GM23248 (cell line): ENCODE measurements at regions not wholly inside any gene's neighbourhood (a gene's known extent, or its start where the extent isn't known, plus 50 kb on each side); places are given as distances from the start of the nearest gene placed in this dataset.

ENCODE experiments used
- DNase-seq: peaks from one replicate; pipeline ENCODE4 v3.0.0-alpha.2; 2015
- H2AFZ ChIP-seq: fragments of 200-600 bp; sonication (generic); 2 replicates; pipeline ENCODE4 v1.6.1; 2016; ENCODE audit warnings: antibody characterized with exemption
- H3F3A ChIP-seq: fragments of 200-600 bp; sonication (generic); 2 replicates; pipeline ENCODE4 v1.6.1; 2016; ENCODE audit warnings: mild to moderate bottlenecking, antibody characterized with exemption, mixed run types; ENCODE audit not compliant: insufficient read depth
- H3K27ac ChIP-seq: fragments of 200-600 bp; sonication (generic); 2 replicates; pipeline ENCODE4 v1.5.1; 2016; ENCODE audit warnings: mild to moderate bottlenecking
- H3K27me3 ChIP-seq: fragments of 200-600 bp; sonication (generic); replicated peaks from 2 replicates; pipeline ENCODE4 v1.6.1; 2016; ENCODE audit warnings: mild to moderate bottlenecking; ENCODE audit not compliant: insufficient read depth
- H3K36me3 ChIP-seq: fragments of 200-600 bp; sonication (generic); 2 replicates; pipeline ENCODE4 v1.6.1; 2016; ENCODE audit warnings: low read depth, mild to moderate bottlenecking
- H3K4me1 ChIP-seq: fragments of 200-600 bp; sonication (generic); 2 replicates; pipeline ENCODE4 v1.6.1; 2016; ENCODE audit warnings: mild to moderate bottlenecking; ENCODE audit not compliant: insufficient read depth
- H3K4me2 ChIP-seq: fragments of 200-600 bp; sonication (generic); one replicate; pipeline ENCODE4 v1.6.1; 2016; ENCODE audit warnings: mild to moderate bottlenecking; ENCODE audit not compliant: unreplicated experiment
- H3K4me3 ChIP-seq: fragments of 200-600 bp; sonication (generic); 2 replicates; pipeline ENCODE4 v1.5.1; 2016; ENCODE audit warnings: mild to moderate bottlenecking
- H3K79me2 ChIP-seq: fragments of 200-600 bp; sonication (generic); 2 replicates; pipeline ENCODE4 v1.6.1; 2016; ENCODE audit warnings: mild to moderate bottlenecking; ENCODE audit not compliant: insufficient read depth
- H3K9ac ChIP-seq: fragments of 200-600 bp; sonication (generic); 2 replicates; pipeline ENCODE4 v1.6.1; 2016; ENCODE audit warnings: mild to moderate bottlenecking
- H3K9me2 ChIP-seq: fragments of 200-600 bp; sonication (generic); 2 replicates; pipeline ENCODE4 v1.6.1; 2016; ENCODE audit warnings: mixed run types, mild to moderate bottlenecking, moderate library complexity; ENCODE audit not compliant: insufficient read depth
- H3K9me3 ChIP-seq: fragments of 200-600 bp; sonication (generic); one replicate; pipeline ENCODE4 v1.6.1; 2017; ENCODE audit warnings: low read depth
- H4K20me1 ChIP-seq: fragments of 200-600 bp; sonication (generic); 2 replicates; pipeline ENCODE4 v1.6.0; 2016; ENCODE audit not compliant: insufficient read depth
- EZH2 ChIP-seq: fragments of 200-600 bp; sonication (generic); IDR thresholded peaks from 2 replicates; pipeline ENCODE4 v1.6.1; 2018; ENCODE audit warnings: antibody characterized with exemption, mild to moderate bottlenecking; ENCODE audit not compliant: insufficient read depth, poor library complexity, severe bottlenecking
- EZH2phosphoT487 ChIP-seq: fragments of 200-600 bp; sonication (generic); IDR thresholded peaks from 2 replicates; pipeline ENCODE4 v1.6.1; 2018; ENCODE audit warnings: antibody characterized with exemption, moderate library complexity, mild to moderate bottlenecking, low read depth; ENCODE audit not compliant: insufficient read depth
- WGBS, 2 experiments: methylation state at CpG; one replicate each; pipeline ENCODE4 v1.1.6; 2015 to 2017; ENCODE audit warnings: low lambda C conversion rate in 2 of 2, low coverage in 1 of 2; ENCODE audit errors: missing lambda C conversion rate in 2 of 2; 5-methylcytosine and 5-hydroxymethylcytosine counted together
- in situ Hi-C: fragments of 300-500 bp; cut with MboI; formaldehyde crosslinking; loops from 2 replicates; pipeline ENCODE4 v1.15.0; 2020

GRCh38 chr10:28354511-28354910 lies 51.6 kb upstream of the MPP7 start:
- no peaks in the 10 kb centered on the region for H3K9me3 ChIP-seq
- in situ Hi-C loops = no loop called here
- TF ChIP-seq EZH2 = no peak
- no peak for TF ChIP-seq EZH2phosphoT487
- H3K79me2 ChIP-seq = no peaks in the 10 kb centered on the region
- H3K4me1 ChIP-seq = no peaks in the 10 kb centered on the region
- no peaks in the 10 kb centered on the region for H4K20me1 ChIP-seq
- DNase-seq = no peak
- H3F3A ChIP-seq = no peaks in the 10 kb centered on the region
- no peak overlapping the region for H3K4me3 ChIP-seq
- H2AFZ ChIP-seq = no peak overlapping the region
- no peak overlapping the region for H3K27ac ChIP-seq
- no peaks in the 10 kb centered on the region for H3K36me3 ChIP-seq
- no peak overlapping the region for H3K9ac ChIP-seq
- H3K27me3 ChIP-seq = peaks cover 17% of the 10 kb centered on the region
- no peaks in the 10 kb centered on the region for H3K9me2 ChIP-seq
- no peak overlapping the region for H3K4me2 ChIP-seq
- 25 to 37% methylated on average over 4 of the region's 4 CpGs for WGBS, 2 experiments

- H3K9me3 ChIP-seq = no peaks in the 10 kb centered on the region
- no peaks in the 10 kb centered on the region for H4K20me1 ChIP-seq
- no peak overlapping the region for H2AFZ ChIP-seq
- in situ Hi-C loops = no loop called here
- no peaks in the 10 kb centered on the region for H3K9me2 ChIP-seq
- H3K4me3 ChIP-seq = no peak overlapping the region
- H3K4me2 ChIP-seq = no peak overlapping the region
- no peak overlapping the region for H3K9ac ChIP-seq
- H3K27ac ChIP-seq = no peak overlapping the region
- H3K27me3 ChIP-seq = peaks cover 17% of the 10 kb centered on the region
- TF ChIP-seq EZH2phosphoT487 (no peak), EZH2 (no peak)
- WGBS, 2 experiments = 49 to 57% methylated on average over 2 of the region's 2 CpGs
- H3K4me1 ChIP-seq = no peaks in the 10 kb centered on the region
- no peaks in the 10 kb centered on the region for H3K79me2 ChIP-seq
- H3F3A ChIP-seq = no peaks in the 10 kb centered on the region
- no peaks in the 10 kb centered on the region for H3K36me3 ChIP-seq
- DNase-seq = no peak
Measured at GRCh38 chr10:28355376-28355775, 52.5 kb upstream of the MPP7 start.

GRCh38 chr10:28359334-28359733 lies 56.5 kb upstream of the MPP7 start:
- peaks cover 11% of the 10 kb centered on the region for H3K27me3 ChIP-seq
- H2AFZ ChIP-seq = no peak overlapping the region
- WGBS, 2 experiments = 63 to 74% methylated on average over 3 of the region's 3 CpGs
- in situ Hi-C loops = no loop called here
- H3K4me3 ChIP-seq = no peak overlapping the region
- H3K9me2 ChIP-seq = no peaks in the 10 kb centered on the region
- no peaks in the 10 kb centered on the region for H3K4me1 ChIP-seq
- no peaks in the 10 kb centered on the region for H4K20me1 ChIP-seq
- H3K27ac ChIP-seq = no peak overlapping the region
- DNase-seq = no peak
- no peak overlapping the region for H3K9ac ChIP-seq
- no peaks in the 10 kb centered on the region for H3F3A ChIP-seq
- no peaks in the 10 kb centered on the region for H3K79me2 ChIP-seq
- no peaks in the 10 kb centered on the region for H3K36me3 ChIP-seq
- H3K9me3 ChIP-seq = no peaks in the 10 kb centered on the region
- H3K4me2 ChIP-seq = no peak overlapping the region
- TF ChIP-seq EZH2phosphoT487 (no peak), EZH2 (no peak)

GRCh38 chr10:28360175-28360574 lies 57.3 kb upstream of the MPP7 start:
- Histone ChIP-seq H3F3A (no peaks in the 10 kb centered on the region), H3K9me2 (no peaks in the 10 kb centered on the region), H3K9me3 (no peaks in the 10 kb centered on the region), H3K27ac (no peak overlapping the region), H3K79me2 (no peaks in the 10 kb centered on the region), H3K4me3 (no peak overlapping the region), H3K4me2 (no peak overlapping the region), H3K27me3 (peaks cover 7% of the 10 kb centered on the region), H4K20me1 (no peaks in the 10 kb centered on the region), H2AFZ (no peak overlapping the region), H3K9ac (no peak overlapping the region), H3K4me1 (no peaks in the 10 kb centered on the region), H3K36me3 (no peaks in the 10 kb centered on the region)
- 40 to 48% methylated on average over 4 of the region's 4 CpGs for WGBS, 2 experiments
- in situ Hi-C loops = no loop called here
- DNase-seq = no peak
- TF ChIP-seq EZH2 = no peak
- no peak for TF ChIP-seq EZH2phosphoT487

GRCh38 chr10:28363376-28363775 lies 60.5 kb upstream of the MPP7 start:
- Histone ChIP-seq H3K9ac (no peak overlapping the region), H3K36me3 (no peaks in the 10 kb centered on the region), H3K9me3 (no peaks in the 10 kb centered on the region), H2AFZ (no peak overlapping the region), H3K27me3 (peaks cover 20% of the 10 kb centered on the region), H3K27ac (no peak overlapping the region), H3K4me3 (no peak overlapping the region), H3K79me2 (no peaks in the 10 kb centered on the region), H3F3A (no peaks in the 10 kb centered on the region), H4K20me1 (no peaks in the 10 kb centered on the region), H3K9me2 (no peaks in the 10 kb centered on the region), H3K4me1 (no peaks in the 10 kb centered on the region), H3K4me2 (no peak overlapping the region)
- TF ChIP-seq EZH2phosphoT487 = no peak
- no peak for TF ChIP-seq EZH2
- no peak for DNase-seq
- in situ Hi-C loops = no loop called here
